Skin epidermis (tissue), 12 donors: ENCODE measurements at regions not wholly inside any gene's neighbourhood (a gene's known extent, or its start where the extent isn't known, plus 50 kb on each side); places are given as distances from the start of the nearest gene placed in this dataset.

Experiments
- H3K27ac ChIP-seq, 21 experiments: fragments of 200-600 bp; sonication (generic) in 11 of 21; one replicate each; pipeline ENCODE4 v1.5.0; 2020; ENCODE audit warnings: mild to moderate bottlenecking in 3 of 21, inconsistent platforms in 2 of 21, moderate library complexity in 2 of 21
- H3K4me3 ChIP-seq, 7 experiments: fragments of 200-600 bp; sonication (generic) in 2 of 7; one replicate each; pipeline ENCODE4 v1.5.0; 2020; ENCODE audit warnings: inconsistent platforms in 2 of 7, mild to moderate bottlenecking in 2 of 7, moderate library complexity in 1 of 7

GRCh38 chr10:128907155-128907941 lies 559.7 kb upstream of the MGMT start:
- H3K4me3 ChIP-seq = no peak overlapping the region
- no peak overlapping the region for H3K27ac ChIP-seq

- no peak overlapping the region for H3K4me3 ChIP-seq
- no peak overlapping the region for H3K27ac ChIP-seq
Measured at GRCh38 chr10:128908099-128908498, 558.9 kb upstream of the MGMT start.

- H3K27ac ChIP-seq = no peak overlapping the region
- H3K4me3 ChIP-seq = no peak overlapping the region
Measured at GRCh38 chr10:128908499-128908898, 558.5 kb upstream of the MGMT start.

GRCh38 chr10:128912568-128913311 lies 554.3 kb upstream of the MGMT start:
- Histone ChIP-seq H3K4me3 (no peak overlapping the region), H3K27ac (no peak overlapping the region)

- Histone ChIP-seq H3K27ac (no peak overlapping the region), H3K4me3 (no peak overlapping the region)
Measured at GRCh38 chr10:128914681-128915080, 552.4 kb upstream of the MGMT start.

GRCh38 chr10:128915630-128916029 lies 551.4 kb upstream of the MGMT start:
- Histone ChIP-seq H3K27ac (no peak overlapping the region), H3K4me3 (no peak overlapping the region)

- no peak overlapping the region for H3K27ac ChIP-seq
- H3K4me3 ChIP-seq = no peak overlapping the region
Measured at GRCh38 chr10:128916383-128916782, 550.7 kb upstream of the MGMT start.

- no peak overlapping the region for H3K4me3 ChIP-seq
- H3K27ac ChIP-seq = no peak overlapping the region
Measured at GRCh38 chr10:128921389-128922022, 545.5 kb upstream of the MGMT start.

GRCh38 chr10:128922172-128922571 lies 544.9 kb upstream of the MGMT start:
- Histone ChIP-seq H3K27ac (no peak overlapping the region), H3K4me3 (no peak overlapping the region)

- H3K4me3 ChIP-seq = no peak overlapping the region
- no peak overlapping the region for H3K27ac ChIP-seq
Measured at GRCh38 chr10:128922619-128923196, 544.3 kb upstream of the MGMT start.

- H3K27ac ChIP-seq = no peak overlapping the region
- H3K4me3 ChIP-seq = no peak overlapping the region
Measured at GRCh38 chr10:128924918-128925317, 542.1 kb upstream of the MGMT start.

- peak overlapping the region in 1 of 21 experiments; percentile 14 for H3K27ac ChIP-seq
Measured at GRCh38 chr10:128926711-128927110, 540.3 kb upstream of the MGMT start.

GRCh38 chr10:128927497-128928161 lies 539.4 kb upstream of the MGMT start:
- Histone ChIP-seq H3K27ac (peak overlapping the region in 2 of 21 experiments; percentile 8 to 20), H3K4me3 (no peak overlapping the region)

More at GRCh38 chr10:128926711-128927110, 540.3 kb upstream of the MGMT start:
- no peak overlapping the region for H3K4me3 ChIP-seq

- H3K4me3 ChIP-seq = no peak overlapping the region
- H3K27ac ChIP-seq = peak overlapping the region in 2 of 21 experiments; percentile 8 to 20
Measured at GRCh38 chr10:128928231-128928836, 538.7 kb upstream of the MGMT start.

- Histone ChIP-seq H3K4me3 (no peak overlapping the region), H3K27ac (no peak overlapping the region)
Measured at GRCh38 chr10:128929131-128929530, 537.9 kb upstream of the MGMT start.

- H3K27ac ChIP-seq = no peak overlapping the region
- no peak overlapping the region for H3K4me3 ChIP-seq
Measured at GRCh38 chr10:128929767-128930166, 537.3 kb upstream of the MGMT start.

GRCh38 chr10:128930515-128930914 lies 536.5 kb upstream of the MGMT start:
- Histone ChIP-seq H3K4me3 (no peak overlapping the region), H3K27ac (no peak overlapping the region)

- Histone ChIP-seq H3K27ac (no peak overlapping the region), H3K4me3 (no peak overlapping the region)
Measured at GRCh38 chr10:128932071-128932820, 534.8 kb upstream of the MGMT start.

- H3K4me3 ChIP-seq = no peak overlapping the region
- H3K27ac ChIP-seq = no peak overlapping the region
Measured at GRCh38 chr10:128934492-128934891, 532.5 kb upstream of the MGMT start.
